GM19452 (cell line): ENCODE measurements at regions not wholly inside any gene's neighbourhood (a gene's known extent, or its start where the extent isn't known, plus 50 kb on each side); places are given as distances from the start of the nearest gene placed in this dataset.
A peak's percentile ranks its signal among the peaks of the same experiment; 100 is the strongest.
"Not testable (repeated sequence)": the region's sequence is repeated elsewhere in the genome, so short reads cannot be mapped to it uniquely, and the experiment has no call there.

Experiments used
- ATAC-seq: cut with Tn5 transposase; IDR thresholded peaks from one replicate; pipeline ENCODE4 v1.9.1; 2021; ENCODE audit not compliant: unreplicated experiment

DNA sequence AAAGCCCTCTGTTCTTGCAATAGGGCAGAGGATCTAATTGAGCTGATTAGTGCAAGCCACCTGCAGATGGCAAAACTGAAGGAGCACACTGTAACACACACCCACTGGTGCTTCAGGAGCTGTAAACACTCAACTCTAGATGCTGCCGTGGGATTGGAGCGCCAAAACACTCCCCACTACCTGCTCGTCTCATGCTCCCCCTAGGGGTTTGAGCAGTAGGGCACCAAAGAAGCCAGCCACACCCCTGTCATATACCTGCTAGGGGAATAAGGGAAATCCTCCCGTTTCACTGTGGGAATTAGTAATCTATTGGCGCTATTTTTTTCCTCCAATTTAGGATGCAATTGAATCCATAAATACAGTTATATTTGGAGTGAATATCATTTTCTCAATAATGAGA is 360.2 kb downstream of the GLUD2 start:
- ATAC-seq: no peak

DNA sequence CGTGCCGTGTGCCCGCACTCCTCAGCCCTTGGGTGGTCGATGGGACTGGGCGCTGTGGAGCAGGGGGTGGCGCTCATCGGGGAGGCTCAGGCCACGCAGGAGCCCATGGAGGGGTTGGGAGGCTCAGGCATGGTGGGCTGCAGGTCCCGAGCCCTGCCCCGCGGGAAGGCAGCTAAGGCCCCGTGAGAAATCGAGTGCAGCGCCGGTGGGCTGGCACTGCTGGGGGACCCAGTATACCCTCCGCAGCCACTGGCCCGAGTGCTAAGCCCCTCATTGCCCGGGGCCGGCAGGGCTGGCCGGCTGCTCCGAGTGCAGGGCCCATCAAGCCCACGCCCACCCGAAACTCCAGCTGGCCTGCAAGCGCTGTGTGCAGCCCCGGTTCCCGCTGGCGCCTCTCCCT is 384.1 kb downstream of the GLUD2 start:
- not testable (repeated sequence) for ATAC-seq

DNA sequence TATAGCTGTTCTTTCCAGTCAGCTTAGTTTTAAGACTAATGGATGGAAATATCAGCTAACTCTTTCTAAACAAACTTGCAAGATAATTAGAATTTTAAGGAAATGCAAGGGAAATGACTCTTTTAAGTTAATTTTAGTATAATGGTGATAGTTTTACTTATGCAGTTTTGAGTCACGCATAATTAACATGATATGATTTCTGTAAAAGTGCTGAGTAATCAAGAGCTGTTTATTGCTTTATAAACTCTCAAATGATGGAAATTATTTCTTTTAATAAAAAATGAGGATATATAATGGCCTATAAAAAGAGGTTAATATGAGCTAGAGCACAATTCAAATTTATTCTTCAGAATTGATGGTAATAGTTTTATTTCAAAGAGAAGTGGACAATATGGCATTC is 385.9 kb downstream of the GLUD2 start:
- ATAC-seq: no peak

DNA sequence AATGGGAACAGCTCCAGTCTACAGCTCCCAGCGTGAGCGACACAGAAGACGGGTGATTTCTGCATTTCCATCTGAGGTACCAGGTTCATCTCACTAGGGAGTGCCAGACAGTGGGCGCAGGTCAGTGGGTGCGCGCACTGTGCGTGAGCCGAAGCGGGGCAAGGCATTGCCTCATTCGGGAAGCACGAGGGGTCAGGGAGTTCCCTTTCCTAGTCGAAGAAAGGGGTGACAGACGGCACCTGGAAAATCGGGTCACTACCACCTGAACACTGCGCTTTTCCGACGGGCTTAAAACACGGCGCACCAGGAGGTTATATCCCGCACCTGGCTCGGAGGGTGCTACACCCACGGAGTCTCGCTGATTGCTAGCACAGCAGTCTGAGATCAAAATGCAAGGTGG is 390.3 kb downstream of the GLUD2 start:
- ATAC-seq: not testable (repeated sequence)

DNA sequence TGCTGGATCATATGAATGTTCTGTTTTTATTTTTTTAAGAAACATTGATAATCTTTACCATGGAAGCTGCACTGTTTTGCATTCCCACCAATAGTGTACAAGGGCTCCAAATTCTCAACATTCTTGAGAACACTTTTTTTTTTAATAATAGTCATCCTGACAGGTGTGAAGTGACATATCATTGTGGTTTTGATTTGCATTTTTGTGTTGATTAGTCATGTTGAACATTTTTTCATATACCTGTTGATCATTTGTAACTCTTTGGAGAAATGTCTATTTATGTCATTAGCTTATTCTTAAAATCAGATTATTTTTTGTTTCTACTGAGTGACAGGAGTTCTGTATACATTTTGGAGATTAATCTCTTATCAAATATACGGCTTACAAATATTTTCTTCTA is 408.5 kb downstream of the GLUD2 start:
- ATAC-seq: peak; percentile 72

DNA sequence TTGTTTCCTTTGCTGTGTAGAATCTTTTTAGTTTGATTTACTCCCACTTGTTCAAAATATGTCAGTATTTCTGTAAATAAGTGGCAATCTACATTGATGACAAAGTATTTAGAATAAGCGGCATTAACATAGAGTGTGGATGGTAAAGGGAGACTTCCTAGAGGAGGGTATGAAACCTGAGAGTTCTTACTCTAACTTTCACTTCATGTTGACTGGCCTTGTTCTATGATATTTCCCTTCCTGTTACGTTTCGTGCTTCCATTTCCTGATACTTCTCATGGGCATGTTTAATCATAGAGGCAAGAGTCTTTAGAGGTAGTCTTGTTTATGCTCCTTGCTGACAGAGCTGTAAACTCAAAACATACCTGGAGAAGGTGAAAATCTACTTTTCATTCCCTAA is 408.9 kb downstream of the GLUD2 start:
- peak; percentile 89 for ATAC-seq

DNA sequence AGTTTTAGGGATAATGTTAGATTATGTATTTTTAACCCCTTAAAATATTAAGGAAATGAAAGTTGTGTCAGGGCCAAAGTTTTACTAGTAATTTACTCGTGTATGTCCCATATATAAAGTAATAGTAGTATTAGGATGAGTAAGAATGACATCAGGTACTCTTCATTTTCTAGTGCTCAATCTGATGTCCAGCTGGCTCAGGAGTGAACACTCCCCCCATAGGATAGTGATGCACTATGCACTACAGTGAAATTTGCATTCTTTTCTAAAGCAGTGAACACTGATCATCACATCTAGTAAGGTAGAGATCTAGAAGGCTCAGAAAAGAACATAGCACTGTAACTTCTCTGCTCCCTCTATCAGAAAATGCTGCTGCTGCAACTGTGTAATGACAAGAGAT is 409.7 kb downstream of the GLUD2 start:
- ATAC-seq: no peak

DNA sequence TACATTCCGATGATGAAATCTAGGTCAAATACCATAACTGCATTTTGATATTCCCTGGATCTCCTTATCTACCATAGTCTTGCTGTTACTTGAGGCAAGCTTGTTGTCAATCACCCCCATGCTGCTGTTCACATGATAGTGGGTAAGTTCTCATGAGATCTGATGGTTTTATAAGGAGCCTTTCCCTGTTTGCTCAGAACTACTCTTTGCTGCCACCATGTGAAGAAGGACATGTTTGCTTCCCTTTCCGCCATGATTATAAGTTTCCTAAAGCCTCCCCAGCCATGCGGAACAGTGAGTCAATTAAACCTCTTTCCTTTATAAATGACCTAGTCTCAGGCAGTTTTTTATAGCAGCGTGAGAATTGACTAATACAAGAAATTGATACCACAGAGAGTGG is 432.0 kb downstream of the GLUD2 start:
- ATAC-seq: no peak

DNA sequence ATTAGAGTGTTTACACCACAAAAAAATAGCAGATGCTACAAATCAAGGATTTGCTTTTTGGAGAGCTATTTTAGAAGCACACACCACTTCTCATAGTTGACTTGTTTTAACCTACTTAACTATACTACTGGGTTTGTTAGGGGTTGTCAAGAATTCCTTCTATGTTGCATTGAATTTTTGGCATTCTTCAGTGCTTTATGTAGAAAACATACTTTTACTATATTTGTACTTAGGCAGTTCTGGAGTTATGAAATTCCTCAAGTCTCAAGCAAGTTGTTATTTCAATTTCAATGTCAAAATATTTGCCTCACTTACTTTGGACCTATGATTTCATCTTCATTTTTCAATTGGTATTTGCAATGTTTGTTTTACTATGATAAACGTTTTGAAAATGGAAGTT is 449.6 kb downstream of the GLUD2 start:
- ATAC-seq: no peak

DNA sequence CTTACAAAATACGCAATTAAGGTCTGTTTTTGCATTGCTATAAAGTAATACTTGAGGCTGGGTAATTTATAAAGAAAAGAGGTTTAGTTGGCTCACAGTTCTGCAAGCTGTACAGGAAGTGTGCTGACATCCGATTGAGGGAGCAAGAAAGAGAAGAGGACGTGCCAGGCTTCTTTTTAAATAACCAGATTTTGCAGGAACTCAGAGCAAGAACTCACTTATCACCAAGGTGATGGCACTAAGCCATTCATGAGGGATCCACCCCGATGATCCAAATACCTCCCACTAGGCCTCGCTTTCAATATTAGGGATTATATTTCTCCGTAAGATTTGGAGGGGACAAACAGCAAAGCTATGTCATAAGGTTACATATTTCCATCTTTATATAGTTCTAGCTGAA is 456.7 kb downstream of the GLUD2 start:
- no peak for ATAC-seq

DNA sequence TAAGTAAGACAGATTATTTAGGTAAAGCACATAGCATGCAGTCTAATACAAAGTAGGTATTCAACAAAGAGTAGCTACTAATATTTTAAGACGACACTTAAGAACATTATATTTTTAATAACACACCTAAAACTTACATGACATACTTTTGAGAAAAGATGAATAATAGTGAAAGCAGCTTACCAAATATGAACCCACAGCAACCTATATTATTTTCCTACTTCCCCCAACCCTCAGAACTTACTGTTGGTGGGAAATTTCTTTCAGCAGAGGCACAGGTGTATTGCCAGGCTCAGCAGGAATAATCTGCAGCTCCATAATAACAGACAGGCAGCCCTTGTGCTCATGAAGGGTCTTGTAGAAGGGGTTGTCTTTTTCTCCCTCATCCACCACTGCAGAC is 498.9 kb downstream of the GLUD2 start:
- no peak for ATAC-seq

DNA sequence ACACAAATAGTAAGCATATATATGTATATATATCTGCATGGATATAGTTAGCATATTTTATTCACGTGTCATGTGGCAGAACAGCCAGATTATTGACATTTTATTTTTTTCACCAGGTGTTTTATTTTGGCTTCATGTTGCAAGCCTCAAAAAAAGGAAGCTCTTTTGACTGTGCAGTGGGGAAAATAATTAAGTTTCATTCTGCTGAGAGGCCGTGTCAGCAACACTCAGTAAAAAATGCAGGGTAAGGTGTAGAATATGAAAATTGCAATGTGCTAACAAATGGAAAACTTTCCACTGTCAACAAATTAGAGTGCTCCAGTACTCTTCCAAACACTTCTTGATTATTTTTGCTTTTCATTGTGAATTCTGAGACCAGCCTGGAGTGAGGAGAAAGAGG is 511.5 kb downstream of the GLUD2 start:
- no peak for ATAC-seq

DNA sequence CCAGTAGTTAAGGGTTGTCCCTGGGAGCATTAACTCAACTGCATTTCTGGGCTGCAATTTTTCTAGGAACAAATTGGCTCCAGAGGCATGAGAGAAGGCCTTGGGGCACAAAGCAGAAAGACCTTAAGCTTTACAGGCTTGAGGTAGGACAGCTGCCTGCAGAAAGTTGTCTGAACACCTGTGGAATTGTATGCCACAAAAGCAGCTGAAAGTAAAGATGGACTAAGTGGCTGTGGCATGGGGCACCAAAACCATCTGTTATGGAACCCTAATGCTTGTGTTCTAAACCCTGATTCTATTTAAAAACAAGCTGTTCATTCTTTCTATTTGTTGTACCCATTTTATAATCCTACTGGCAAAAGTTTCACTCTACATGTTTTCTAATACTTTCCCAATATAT is 515.2 kb downstream of the GLUD2 start:
- no peak for ATAC-seq

DNA sequence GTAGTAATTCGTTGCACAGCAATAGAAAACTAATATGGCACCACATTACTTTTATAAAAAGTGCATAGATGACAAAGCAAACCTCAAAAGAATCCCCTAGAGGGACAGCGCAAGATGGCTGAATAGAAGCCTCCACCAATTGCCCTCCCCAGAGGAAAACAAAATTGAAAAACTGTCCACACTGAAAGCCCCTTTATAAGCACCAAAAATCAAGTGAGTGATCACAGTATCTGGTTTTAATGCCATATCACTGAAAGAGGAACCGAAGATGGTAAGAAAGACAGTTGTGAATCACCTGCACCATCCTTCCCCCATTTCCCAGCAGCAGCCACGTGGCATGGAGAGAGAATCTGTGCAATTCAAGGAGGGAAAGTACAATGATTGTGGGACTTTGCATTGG is 522.2 kb downstream of the GLUD2 start:
- ATAC-seq: peak; percentile 72

DNA sequence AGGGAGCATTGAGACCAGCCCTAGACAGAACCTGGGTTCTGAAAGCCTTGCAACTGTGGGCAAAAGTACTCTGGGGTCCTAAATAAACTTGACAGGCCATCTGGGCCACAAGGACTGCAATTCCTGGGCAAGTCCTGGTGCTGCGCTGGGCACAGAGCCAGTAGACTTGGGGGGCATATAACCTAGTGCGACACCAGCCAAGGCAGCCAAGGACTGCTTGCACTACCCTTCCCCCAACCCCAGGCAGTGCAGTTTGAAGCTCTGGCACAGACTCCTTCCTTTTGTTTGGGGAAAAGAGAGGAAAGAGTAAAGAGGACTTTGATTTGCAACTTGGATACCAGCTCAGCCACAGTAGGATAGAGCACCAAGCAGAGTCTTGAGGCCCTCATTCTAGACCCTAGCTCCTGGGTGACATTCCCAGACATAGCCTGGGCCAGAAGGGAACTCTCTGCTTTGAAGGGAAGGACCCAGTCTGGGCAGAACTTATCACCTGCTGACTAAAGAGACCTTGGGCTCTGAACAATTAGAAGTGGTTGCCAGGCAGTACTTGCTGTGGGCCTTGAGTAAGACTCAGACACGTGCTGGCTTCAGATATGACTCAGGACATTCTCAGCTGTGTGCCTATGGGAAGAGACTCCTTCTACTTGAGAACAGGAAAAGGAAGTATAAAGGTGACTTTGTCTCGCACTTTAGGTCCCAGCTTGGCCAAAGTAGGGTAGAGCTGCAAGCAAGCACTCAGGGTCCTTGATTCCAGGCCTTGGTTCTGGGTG is 522.8 kb downstream of the GLUD2 start:
- ATAC-seq: no peak

DNA sequence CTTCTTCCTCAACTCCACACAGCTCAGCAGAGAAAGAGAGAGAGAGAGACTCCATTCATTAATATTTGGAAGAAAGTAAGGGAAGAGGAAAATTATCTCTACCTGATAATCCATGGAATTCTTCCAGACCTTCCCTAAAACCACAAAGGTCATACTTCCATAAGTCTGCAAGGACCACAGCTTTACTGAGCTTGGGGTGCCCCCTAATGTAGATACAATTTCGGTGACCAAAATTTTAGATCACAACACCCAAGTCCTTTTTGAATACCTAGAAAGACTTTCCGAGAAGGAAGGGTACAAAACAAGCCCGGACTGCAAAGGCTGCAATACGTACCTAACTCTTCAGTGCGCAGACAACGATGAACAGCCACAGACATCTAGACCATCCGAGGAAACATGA is 523.9 kb downstream of the GLUD2 start:
- ATAC-seq: no peak

DNA sequence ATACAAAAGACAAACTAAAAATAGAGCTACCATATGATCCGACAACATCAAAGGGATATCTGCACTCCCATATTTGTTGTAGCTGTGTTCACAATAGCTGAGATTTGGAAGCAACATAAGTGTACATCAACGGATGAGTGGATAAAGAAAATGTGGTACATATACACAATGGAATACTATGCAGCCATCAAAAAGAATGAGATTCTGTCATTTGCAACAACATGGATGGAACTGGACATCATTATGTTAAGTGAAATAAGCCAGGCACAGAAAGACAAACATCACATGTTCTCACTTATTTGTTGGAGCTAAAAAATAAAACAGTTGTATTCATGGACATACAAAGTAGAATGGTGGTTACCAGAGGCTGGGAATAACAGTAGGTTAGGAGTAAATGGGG is 527.0 kb downstream of the GLUD2 start:
- not testable (repeated sequence) for ATAC-seq

DNA sequence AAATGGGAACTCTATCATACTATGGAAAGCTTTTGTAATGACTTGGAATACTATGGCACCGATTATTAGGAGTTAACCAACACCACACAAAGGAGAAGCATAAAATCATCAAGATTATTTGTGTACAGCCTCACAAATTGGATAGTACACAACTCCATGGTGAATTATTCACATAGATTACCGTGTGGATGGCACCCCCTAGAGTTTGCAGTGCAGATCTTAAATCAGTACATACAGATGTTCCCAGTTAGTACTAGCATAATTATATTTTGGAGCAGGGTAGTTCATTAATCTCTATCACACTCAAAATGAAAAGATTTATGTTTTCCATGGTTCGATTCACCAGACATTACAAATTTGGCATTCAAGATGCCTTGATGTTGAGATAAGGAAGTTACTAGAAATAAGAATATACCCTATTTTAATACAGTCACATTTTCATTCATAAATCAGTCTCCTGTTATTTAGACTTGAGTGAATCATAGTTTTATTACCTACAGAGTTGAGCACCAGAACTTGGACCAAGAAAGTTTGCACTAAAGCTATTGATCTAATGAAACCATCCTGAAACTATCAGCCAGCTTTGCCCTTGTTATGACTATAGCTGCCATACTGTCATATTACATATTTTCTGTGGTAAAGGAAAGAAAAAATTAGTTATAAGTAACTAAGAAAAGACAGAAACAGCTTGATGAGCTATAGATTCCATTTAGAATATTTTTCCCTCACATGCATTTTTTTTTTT is 531.8 kb downstream of the GLUD2 start:
- ATAC-seq: no peak

DNA sequence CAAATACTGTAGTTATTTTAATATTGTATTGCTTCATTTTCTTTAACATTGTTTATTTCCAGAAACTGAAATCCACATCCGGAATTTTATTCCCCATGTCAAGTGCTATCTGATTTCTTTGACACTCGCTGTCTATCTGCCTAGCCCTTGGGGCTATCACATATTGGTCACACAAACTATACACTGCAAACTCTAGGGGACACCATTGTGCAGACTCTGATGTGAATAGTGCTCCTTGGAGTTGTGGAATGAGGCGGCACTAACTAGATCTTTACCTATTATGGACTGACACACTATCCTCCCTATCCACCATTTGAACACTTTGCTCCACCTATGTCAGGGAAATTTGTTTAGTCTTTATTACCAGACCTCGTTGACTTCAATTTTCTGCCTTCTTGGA is 534.5 kb downstream of the GLUD2 start:
- no peak for ATAC-seq

DNA sequence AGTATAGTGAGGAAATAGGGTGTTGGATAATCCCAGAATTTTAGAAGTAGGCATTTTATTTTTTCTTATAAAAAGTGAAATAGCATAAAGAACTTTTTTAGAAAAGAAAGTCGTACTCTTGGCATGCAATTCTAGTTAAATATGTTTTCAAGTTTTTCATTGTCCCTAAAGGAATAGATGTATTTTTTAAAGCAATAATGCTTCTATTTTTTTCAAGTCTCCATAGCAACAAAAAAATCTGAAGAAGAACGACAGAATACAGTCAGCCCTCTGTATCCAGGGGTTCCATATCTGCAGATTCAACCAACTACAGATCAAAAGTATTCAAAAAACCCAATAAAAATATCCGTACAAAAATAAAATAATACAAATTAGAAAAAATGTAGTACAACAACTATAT is 538.2 kb downstream of the GLUD2 start:
- ATAC-seq: no peak

DNA sequence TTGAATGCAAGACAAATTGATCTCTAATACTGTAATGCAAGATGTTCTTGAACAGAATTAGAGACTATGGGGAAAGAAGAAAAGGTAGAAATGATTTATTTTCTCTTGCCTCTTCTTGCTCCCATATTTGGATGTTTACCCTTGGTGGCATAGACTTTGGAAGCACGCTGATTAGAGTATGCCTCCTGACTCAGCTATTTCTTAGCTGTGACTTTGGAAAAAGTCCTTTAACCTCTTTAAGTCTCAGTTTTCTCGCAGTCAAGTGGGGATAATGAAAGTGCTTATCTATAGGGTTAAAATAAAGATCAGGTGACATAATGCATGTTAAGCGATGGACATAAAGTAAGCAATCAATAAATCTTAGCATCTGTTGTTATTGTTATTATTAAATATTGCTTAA is 545.5 kb downstream of the GLUD2 start:
- no peak for ATAC-seq

DNA sequence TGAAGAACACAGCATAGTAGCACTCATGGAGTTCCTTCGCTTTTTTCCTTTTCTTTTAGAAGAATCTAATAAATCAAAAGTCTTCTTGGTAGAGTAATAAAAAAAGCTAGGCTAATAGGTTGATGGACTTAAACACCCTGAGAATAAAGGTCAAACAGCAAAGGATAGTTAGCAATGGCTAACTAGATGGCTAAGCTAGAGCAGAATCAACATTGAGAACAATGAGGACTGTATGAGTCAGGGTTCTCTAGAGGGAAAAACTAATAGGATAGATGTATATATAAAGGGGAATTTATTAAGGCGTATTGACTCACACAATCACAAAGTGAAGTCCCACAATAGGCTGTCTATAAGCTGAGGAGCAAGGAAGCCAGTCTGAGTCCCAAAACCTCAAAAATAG is 550.9 kb downstream of the GLUD2 start:
- no peak for ATAC-seq

DNA sequence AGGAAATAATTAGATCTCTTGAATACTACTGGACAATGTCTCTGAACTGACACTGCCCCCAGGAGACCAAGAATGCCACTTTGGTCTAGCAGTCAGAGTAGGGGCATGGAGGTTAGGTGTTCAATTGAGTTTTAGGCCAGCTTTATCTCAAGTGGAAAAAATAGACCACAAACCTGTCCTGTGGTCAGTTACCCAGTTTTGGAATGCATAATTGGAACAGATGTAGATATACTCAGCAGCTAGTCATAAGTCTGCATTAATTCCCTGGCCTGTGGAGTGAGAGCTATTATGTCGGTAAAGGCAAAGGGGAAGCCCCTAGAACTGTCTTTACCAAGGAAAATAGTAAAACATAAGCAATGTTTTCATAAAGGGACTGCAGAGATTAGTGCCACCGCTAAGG is 587.7 kb downstream of the GLUD2 start:
- ATAC-seq: no peak
